Left lobe of liver (tissue), 2 donors: ENCODE measurements at regions not wholly inside any gene's neighbourhood (a gene's known extent, or its start where the extent isn't known, plus 50 kb on each side); places are given as distances from the start of the nearest gene placed in this dataset.
A peak's percentile ranks its signal among the peaks of the same experiment; 100 is the strongest.
"Not testable (repeated sequence)": the region's sequence is repeated elsewhere in the genome, so short reads cannot be mapped to it uniquely, and the experiment has no call there.

Experiments
- ATAC-seq: fragments of 200-7000 bp; cut with Tn5 transposase; one replicate; pipeline ENCODE4 v1.9.1; 2020; ENCODE audit warnings: mild to moderate bottlenecking, moderate library complexity
- DNase-seq: peaks from one replicate; pipeline ENCODE4 v3.0.0-alpha.2; 2020; ENCODE audit warnings: low spot score
- donor health status: DM: no; HTN: no; CAD: no; lungs with moderate emphysema.
- donor health status: DM: no; HTN: yes; CAD: no.

GRCh38 chr10:29732918-29733317, 98.1 kb upstream of the SVIL start:
- DNase-seq (no peak), ATAC-seq (no peak)

GRCh38 chr10:29731760-29732159, 97.0 kb upstream of the SVIL start:
- DNase-seq (no peak), ATAC-seq (no peak)

GRCh38 chr10:29730969-29731368, 96.2 kb upstream of the SVIL start:
- ATAC-seq: no peak
- DNase-seq: no peak

- ATAC-seq: no peak
- DNase-seq: no peak
These were observed 95.7 kb upstream of the SVIL start for GRCh38 chr10:29730458-29730857.

GRCh38 chr10:29728541-29729049, 93.8 kb upstream of the SVIL start:
- DNase-seq (no peak), ATAC-seq (no peak)

- not testable (repeated sequence) for ATAC-seq, DNase-seq
These were observed 91.2 kb upstream of the SVIL start for GRCh38 chr10:29725927-29726326.

- no peak for DNase-seq
- ATAC-seq: peak; percentile 89
These were observed 90.5 kb upstream of the SVIL start for GRCh38 chr10:29725133-29725720.

GRCh38 chr10:29723726-29724125, 89.0 kb upstream of the SVIL start:
- DNase-seq (no peak), ATAC-seq (no peak)

GRCh38 chr10:29722777-29723176, 88.0 kb upstream of the SVIL start:
- ATAC-seq (no peak), DNase-seq (no peak)

- ATAC-seq: no peak
- DNase-seq: no peak
These were observed 85.4 kb upstream of the SVIL start for GRCh38 chr10:29720149-29720548.

- DNase-seq: no peak
These were observed 84.5 kb upstream of the SVIL start for GRCh38 chr10:29719281-29719675.

GRCh38 chr10:29715296-29715695, 80.5 kb upstream of the SVIL start:
- peak; percentile 54 for ATAC-seq
- DNase-seq: no peak

More at GRCh38 chr10:29719281-29719675, 84.5 kb upstream of the SVIL start:
- no peak for ATAC-seq

- DNase-seq (no peak), ATAC-seq (no peak)
These were observed 79.5 kb upstream of the SVIL start for GRCh38 chr10:29714096-29714874.

GRCh38 chr10:29713450-29713849, 78.7 kb upstream of the SVIL start:
- ATAC-seq (no peak), DNase-seq (no peak)

GRCh38 chr10:29712108-29712507, 77.3 kb upstream of the SVIL start:
- no peak for ATAC-seq
- no peak for DNase-seq

GRCh38 chr10:29710128-29710527, 75.4 kb upstream of the SVIL start:
- DNase-seq (no peak), ATAC-seq (no peak)

- ATAC-seq: no peak
- no peak for DNase-seq
These were observed 74.8 kb upstream of the SVIL start for GRCh38 chr10:29709484-29710002.

- ATAC-seq (no peak), DNase-seq (no peak)
These were observed 68.5 kb upstream of the SVIL start for GRCh38 chr10:29703271-29703670.

- ATAC-seq: peak; percentile 89
- DNase-seq: no peak
These were observed 67.7 kb upstream of the SVIL start for GRCh38 chr10:29702273-29703164.

GRCh38 chr10:29701306-29701705, 66.5 kb upstream of the SVIL start:
- DNase-seq (no peak), ATAC-seq (no peak)

GRCh38 chr10:29699621-29700020, 64.8 kb upstream of the SVIL start:
- ATAC-seq (no peak), DNase-seq (no peak)
